GM19025 (cell line): ENCODE measurements at regions not wholly inside any gene's neighbourhood (a gene's known extent, or its start where the extent isn't known, plus 50 kb on each side); places are given as distances from the start of the nearest gene placed in this dataset.
"Not testable (repeated sequence)": the region's sequence is repeated elsewhere in the genome, so short reads cannot be mapped to it uniquely, and the experiment has no call there.

Source experiments
- ATAC-seq: cut with Tn5 transposase; IDR thresholded peaks from one replicate; pipeline ENCODE4 v1.9.1; 2021; ENCODE audit warnings: mild to moderate bottlenecking, low read depth, moderate library complexity; ENCODE audit not compliant: unreplicated experiment

DNA sequence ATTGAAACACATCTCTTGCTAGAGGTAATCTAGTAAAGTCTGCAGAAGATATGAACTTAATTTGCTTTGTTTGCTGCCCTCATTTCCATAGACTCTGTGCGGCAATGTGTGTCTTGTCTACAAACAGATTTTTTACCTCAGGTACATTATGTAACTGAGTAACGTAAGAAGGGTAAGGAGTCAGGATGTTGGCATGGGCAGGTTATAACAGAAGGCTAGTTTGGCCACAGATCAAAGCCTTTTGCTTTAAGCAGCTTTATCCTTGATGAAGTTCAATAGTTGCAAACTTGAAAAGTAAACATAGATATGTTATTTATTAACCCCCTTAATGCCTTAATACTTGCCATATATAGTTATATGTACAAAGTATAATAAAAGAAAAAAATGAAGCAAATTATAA, 391.6 kb upstream of the FKBP1C start:
- ATAC-seq: no peak

DNA sequence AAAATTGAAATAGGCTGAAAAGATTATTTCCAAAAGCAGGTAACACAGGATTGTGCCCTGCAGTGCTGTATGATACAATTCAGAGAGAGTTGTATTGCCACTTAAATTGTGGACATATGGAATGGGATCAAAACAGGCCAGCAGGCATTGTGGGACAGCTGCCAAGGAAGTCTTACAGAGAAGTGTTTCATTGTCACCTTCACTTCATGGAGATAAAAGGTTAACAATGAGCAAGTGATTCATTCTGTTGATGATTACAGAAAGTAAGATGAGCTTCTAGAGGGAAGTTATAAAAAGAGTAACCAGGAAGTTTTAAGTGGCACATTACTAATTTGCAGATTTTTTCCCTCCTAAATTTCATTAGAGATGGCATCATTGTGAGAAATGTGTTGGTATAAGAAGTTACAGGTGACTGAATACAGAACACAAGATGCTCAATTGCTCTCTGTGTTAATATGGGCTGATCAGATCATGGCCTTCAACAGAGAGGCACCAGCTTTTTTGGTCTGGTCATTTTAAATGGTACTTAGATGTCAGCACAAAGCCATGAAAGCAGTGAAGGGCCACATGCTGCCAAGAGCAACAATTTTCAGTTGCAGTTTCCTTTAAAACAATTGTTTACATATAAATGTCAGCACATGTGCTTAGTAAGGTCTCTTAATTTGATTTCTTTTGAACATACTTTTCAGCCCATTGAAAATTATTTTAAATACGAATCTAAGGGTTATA, 402.5 kb upstream of the FKBP1C start:
- peak; percentile 48 for ATAC-seq

DNA sequence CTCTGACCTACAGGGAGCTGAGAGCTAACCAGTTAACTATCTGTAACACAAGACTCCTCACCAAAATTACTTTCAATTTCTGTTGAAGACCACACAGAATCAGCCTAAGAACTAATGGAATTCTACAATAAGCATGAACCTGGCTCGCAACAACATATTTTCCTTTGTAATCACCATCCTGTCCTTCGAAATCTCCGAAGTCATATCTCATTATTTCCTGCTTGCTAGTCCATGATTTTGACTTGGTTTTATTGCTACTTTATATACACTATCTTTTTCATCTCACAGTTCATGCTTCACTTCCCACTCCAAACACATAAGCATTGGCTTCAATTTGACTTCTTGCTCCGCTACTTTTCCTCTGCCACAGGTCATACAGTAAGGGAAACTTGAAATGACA, 405.8 kb upstream of the FKBP1C start:
- ATAC-seq: no peak

DNA sequence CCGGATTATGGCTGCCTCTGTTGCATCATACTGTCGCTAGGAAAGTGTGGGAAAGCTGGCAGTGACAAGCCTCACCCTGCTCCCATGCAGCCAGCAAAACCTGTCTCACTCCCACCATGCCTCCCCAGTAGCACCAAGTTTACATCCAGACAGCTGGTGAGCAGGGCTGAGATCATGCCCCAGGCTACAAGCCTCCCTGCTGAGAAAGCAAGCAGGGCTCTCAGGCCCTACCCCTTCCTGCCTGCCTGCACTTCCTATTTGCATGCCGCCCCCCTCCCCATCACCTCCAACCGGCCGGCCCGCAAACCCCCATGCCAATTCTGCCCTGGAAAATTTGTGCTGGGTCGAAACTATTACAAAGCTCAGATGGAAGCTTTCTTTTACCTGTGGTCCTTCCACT, 408.2 kb upstream of the FKBP1C start:
- ATAC-seq: no peak

DNA sequence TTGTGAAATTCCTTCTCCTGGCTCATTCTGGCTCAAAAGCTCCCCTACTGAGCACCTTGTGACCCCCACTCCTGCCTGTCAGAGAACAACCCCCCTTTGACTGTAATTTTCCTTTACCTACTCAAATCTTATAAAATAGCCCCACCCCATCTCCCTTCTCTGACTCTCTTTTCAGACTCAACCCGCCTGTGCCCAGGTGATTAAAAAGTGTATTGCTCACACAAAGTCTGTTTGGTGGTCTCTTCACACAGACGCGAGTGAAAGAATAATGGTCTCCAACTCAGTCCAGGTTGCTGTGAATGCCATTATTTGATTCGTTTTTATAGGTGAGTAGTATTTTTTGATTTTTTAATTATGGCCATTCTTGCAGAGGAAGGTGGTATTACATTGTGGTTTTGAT, 414.1 kb upstream of the FKBP1C start:
- ATAC-seq: no peak

DNA sequence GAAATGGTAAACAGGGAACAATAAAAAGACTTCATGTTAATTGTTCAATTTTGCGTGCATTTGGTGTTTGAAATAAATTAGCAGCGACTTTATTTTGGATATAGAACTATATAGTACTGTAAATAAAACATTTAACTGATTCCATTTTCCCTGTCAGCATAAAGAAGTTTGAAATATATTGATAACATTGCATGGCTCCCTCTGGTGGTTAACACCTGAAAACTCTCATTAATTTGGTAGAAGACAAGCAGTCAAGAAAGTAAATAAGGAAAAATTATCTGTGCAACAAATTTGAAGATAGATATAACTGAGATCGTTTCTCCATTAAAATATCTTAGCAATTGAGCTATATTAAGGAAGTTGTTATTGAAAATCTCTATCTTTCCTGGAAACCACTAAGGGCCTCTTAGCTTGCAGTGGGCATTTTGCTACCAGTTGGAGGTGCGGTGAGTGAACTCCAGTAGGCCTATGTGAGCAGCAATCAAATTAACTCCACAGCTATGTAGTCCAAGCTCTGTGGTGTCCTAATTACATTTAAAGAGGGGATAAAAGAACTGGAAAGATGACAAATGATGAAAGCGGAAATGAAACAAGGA, 435.7 kb upstream of the FKBP1C start:
- no peak for ATAC-seq

DNA sequence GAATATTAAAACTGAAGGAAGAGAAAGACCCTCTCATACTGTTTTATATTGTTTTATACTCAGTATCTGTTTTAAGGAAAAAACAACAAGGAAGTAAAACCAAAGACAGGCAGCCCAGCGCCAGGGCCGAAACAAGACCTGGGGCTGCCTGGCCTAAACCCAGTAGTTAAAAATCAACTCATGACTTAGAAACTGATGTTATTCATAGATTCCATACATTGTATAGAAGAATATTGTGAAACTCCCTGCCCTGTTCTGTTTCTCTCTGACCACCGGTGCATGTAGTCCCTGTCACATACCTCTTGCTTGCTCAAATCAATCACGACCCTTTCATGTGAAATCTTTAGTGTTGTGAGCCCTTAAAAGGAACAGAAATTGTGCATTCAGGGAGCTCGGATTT, 445.1 kb upstream of the FKBP1C start:
- ATAC-seq: not testable (repeated sequence)

DNA sequence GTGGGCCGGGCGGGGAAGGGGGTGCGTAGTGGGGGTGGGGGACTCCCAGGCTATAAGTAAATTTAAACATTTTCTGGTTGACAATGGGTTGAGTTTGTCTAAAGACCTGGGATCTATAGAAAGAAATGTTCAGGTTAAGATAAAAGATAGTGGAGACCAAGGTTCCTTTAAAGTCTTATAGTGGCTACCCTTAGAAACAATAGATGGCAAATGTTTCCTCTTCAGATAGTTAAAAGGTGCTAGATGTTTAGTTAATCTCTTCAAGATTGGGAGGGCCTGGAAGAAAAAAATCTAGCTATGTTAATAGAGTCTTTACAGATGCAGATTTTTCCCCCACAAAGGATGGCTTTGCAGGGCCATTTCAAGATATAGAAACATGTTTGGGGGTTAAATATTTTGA, 446.4 kb upstream of the FKBP1C start:
- no peak for ATAC-seq

DNA sequence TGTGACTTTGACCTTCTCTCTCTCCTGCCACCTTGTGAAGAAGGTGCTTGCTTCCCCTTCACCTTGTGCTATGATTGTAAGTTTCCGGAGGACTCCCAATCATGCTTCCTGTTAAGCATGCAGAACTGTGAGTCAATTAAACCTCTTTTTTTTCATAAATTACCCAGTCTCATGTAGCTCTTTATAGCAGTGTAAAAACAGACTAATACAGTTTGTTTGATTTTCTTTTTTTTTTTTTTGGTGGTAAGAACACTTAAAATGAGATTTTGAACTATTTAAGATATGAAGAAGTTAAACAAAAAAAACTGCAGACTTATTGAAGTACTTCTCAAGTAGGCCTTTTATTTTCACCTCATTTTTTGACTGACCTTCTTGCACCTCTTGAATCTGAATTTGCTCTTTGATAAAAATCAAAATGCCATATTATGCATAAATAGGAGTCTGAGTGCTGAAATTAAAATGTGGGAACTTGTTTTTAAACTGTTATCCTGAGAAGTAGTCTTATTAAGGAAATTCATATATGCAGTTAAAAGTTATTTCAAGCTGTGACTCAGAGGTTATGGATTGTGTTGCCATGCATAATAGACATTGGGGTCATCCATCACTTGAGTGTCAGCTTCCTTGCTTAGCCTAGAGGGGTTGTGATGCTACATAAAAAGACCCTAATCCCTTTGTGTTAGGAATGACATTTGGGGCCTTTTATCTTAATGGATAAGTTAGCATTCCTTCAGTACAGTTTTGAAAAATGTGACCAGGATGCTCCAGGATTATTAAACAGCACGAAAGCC, 447.9 kb upstream of the FKBP1C start:
- ATAC-seq: no peak

DNA sequence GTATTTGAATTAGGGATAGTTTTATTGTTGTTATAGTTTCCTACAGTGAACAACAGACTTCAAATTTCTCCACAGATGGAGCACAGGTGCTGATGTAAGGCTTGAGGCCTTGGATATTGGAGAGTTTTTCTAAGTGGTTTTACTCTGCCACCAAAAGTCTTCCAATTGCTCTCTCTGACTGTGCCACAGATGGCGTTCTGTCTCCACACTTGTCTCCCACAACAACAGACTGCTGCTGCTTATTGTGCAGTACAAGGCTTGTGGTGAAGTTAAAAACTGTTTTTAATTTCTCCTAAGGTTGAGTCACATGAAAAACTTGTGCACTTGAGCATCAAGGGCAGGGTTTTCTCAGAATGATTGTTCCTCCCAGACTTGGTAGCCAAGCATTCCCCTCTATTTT, 460.9 kb upstream of the KHDRBS2 start:
- ATAC-seq: no peak

DNA sequence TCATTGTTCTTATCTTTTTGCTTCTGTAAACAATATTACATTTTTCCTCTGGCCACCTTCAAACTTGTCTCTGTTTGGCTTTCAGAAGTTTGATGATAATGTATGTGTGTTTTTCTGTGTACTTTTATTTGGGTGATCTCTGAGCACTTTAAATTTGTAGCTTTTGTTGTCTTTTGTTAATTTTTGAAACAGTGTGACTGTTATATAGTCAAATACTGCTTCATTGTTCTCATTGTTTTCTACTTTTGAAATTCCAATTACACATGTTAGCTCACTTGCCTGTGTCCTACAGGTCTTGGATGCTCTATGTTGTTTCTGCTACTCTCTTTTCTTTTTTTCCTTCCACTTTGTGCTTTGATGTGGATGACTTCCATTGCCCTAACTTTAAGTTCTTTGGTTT, 460.1 kb upstream of the KHDRBS2 start:
- no peak for ATAC-seq

DNA sequence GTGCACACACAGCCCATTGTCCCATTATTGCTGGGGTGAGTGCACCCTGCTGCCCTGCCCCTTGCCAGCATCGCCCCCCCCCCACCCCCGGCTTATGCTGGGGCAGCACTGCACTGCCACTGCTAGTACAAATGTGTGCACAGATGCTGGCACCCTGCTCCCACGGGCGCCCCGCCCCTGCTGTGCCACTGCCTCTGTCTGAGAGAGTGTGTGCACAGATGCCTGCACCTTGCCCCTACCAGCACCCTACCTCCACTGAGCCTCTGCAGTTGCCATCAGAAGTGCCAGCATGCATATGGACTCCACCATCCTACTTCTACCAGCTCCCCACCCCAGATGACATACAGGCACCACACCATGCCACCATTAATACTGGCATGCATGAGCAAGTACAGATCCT, 454.6 kb upstream of the KHDRBS2 start:
- ATAC-seq: no peak

DNA sequence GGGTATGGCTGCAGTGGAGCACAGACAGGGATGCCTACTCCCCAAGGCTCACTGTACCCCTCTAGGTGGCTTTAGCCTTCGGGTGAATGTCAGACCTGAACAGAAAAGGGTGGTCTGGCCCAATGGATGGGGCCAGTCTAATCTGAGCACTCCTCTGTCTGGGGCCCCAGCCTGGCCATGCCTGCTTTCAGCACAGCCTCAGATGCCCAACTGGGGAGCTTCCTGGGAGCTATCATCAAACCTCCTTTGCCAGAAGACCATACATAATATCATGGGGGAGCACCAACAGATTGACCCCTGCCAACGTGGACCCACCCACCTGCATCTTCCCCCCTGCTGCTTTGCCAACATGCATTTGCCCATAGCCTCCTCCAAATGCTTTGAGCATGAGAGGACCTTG, 454.1 kb upstream of the KHDRBS2 start:
- no peak for ATAC-seq

DNA sequence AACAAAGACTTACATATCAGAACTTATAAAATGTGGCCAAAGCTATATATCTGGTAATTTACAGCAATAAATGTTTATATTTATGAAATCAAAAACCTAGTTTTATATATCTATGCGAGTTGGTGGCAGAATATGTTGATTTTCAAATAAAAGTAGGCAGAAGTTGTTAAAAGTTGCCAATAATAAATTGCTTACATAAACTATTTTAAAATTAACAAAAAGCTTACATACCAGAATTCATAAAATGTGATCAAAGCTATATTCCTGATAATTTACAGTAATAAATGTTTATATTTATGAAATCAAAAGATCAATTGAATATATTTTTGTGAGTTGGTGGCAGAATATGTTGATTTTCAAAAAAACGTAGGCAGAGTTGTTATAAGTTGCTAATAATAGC, 451.8 kb upstream of the KHDRBS2 start:
- no peak for ATAC-seq

DNA sequence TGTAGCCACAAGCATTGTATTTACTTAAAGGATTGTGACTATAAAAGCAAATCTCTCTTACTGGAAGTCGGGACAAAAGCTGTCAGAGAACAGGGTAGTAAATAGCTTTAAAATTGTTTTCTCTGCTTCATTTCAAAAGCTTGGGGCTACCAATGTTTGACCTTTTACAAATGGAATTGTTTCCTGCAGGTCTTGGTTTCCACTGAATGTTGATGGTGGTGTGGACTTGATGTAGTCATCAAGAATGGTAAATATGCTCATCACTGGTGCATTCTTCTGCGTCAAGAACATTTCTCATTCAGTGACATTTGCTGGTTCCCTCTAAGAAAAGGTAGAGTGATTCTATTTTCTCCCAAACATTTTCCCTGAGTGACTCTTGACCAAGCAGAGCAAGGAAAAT, 435.4 kb upstream of the KHDRBS2 start:
- no peak for ATAC-seq

DNA sequence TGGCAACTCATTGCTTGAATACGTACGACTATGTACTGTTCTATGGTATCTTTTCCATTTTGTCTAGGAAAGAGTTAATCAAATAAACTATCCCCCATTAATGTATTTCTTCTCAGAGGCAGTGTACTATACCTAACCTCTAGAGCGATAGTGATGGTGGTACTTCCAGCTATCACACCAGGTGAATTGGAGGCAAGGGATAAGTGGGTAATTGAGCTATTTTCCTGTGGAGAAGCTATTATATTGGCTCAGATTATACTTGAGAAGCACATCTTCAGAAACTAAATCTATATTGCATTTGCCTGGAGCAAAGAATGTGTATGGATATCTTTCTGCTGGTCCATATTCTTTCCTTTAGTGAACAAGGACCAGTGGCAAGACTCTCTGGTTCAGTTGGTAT, 430.7 kb upstream of the KHDRBS2 start:
- no peak for ATAC-seq

DNA sequence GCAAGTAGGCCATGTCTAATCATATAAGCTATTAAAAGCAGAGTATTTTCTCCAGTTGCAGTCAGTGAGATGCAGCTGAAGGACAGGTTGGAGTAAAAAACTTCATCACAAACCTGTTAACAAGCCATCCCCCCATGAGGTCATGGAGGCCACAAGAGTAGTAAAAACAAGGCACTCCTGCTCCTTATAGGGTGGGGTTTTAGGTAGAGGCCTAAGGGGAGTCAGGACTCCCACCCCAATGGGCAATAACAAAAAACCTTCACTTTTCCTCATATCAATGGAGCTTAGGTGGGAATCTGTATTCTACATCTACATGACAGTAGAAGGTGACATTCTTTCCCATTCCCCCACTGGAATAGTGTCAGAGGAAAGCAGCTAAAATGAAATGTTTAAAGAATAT, 428.1 kb upstream of the KHDRBS2 start:
- no peak for ATAC-seq

DNA sequence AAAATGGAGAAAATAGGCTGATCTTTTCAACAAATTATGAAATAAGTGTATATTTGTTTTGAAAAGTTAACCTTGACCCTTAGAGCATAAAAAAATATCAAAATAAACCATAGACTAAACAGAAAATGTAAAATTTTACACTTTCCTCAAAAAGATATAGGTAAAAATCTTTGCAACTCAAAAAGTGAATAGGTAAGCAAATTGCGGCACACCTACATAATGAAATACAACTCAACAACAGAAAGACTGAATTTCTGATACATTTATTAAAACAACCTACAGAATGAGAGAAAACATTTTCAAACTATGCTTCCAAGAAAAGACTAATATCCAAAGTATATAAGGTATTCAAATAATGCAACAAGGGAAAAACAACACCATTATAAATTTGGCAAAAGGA, 425.7 kb upstream of the KHDRBS2 start:
- ATAC-seq: no peak

DNA sequence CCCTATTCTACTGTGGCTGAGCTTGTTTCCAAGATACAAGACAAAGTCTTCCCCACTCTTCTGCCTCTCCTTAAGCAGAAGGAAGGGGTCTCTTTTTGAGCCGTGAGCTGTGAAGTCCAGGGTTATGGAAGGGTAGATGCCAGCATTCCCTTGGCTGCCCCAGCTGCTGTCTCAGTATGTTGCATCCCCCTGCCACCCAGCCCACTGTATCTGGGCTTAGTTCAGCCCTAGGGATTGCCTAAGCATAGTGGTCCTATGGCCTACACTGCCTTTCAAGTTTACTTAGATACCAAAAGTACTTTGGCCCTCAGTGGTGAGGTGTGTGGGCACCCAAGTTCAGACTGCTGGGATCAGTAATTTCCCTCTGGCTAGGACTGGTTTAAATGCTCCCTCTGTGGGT, 421.9 kb upstream of the KHDRBS2 start:
- no peak for ATAC-seq

DNA sequence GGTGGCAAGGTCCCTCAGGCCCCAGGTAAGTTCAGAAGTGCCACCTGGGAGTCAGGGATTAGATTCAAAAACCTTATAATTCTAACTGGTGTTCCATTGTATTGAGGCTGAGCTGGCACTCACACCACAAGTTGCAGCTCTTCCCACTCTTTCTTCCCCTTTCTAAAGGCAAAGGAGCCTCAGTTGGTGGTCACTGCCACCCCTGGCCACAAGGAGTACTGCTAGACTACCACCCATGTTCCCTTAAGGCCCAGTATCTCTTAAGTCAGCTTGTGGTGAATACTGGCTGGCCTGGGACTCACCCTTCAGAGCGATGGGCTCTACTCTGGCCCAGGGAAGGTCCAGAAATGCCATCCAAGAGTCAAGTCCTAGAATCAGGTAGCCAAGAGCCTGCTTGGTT, 421.1 kb upstream of the KHDRBS2 start:
- no peak for ATAC-seq

DNA sequence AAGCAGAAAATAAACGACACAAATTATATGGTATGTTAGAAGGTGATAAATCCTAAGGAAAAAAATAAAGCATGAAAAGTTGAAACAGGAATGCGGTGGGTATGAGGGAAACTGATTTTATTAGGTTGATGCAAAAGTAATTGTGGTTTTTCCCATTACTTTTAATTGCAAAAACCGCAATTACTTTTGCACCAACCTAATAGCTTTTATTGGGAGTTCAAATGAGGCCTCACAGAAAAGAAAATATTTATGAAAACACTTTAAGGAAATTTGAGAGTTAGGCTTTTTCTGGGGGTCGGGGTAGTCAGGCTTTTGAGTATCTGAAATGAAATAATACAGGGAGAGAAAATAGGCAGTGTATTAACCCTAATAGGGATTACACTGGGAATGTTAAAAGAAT, 397.0 kb upstream of the KHDRBS2 start:
- ATAC-seq: no peak

DNA sequence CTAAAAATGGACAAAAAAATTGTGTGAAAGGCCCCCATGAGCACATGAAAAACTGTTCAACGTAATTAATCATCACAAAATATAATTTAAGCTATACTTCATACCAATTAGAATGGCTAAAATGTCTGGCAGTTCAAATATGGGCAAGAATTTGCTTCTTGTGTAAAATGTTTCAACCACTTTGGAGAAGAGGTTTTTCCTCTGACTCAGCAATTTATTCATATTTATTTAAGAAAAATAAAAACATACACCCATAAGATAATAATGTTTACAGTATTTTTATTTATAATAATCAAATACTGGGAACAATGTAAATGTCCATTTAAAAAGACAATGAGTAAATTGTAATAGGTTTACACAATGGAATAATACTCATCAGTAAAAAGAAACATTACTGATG, 395.1 kb upstream of the KHDRBS2 start:
- ATAC-seq: no peak
